ENCODE measurements at regions not wholly inside any gene's neighbourhood (a gene's known extent, or its start where the extent isn't known, plus 50 kb on each side); places are given as distances from the start of the nearest gene placed in this dataset.
A peak's percentile ranks its signal among the peaks of the same experiment; 100 is the strongest.

- DNase-seq (ENCODE audit: low read depth), result no peak
- no peak for TF ChIP-seq CTCF (conservative IDR thresholded peaks at IDR 0.05; ENCODE audit: low read depth, low read length)
- no peak overlapping the region for H3K4me3 ChIP-seq (ENCODE audit: low read depth, low read length)
Measured at GRCh38 chr18:77619525-77619924, 369.9 kb downstream of the GALR1 start.

- TF ChIP-seq CTCF (conservative IDR thresholded peaks at IDR 0.05; ENCODE audit: low read depth, low read length), result no peak
- H3K4me3 ChIP-seq (ENCODE audit: low read depth, low read length), result no peak overlapping the region
- DNase-seq (ENCODE audit: low read depth), result no peak
Measured at GRCh38 chr18:77622009-77622692, 372.5 kb downstream of the GALR1 start.

DNA sequence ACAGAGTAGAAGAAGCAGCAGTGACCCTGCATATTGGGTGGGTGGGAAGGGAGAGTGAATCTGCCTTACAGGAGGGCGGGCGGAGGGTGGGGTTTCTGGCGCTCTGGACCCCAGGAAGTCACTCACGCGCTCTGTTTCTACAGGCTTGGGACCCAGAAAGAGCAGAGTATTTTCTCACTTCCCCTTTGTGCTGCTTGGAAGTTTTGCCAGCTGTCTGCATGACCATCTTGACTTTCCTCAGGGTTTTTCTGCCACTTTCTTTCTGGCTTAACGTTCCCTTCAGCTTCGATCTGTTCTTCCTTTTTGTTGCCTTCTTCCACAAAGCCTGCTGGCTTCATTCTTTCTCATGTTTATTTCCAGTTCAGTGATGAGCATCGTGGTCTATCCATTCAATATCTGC is 383.1 kb downstream of the GALR1 start:
- no peak overlapping the region for H3K4me3 ChIP-seq (ENCODE audit: low read depth, low read length)
- DNase-seq (ENCODE audit: low read depth), result no peak
- no peak for TF ChIP-seq CTCF (conservative IDR thresholded peaks at IDR 0.05; ENCODE audit: low read depth, low read length)

DNA sequence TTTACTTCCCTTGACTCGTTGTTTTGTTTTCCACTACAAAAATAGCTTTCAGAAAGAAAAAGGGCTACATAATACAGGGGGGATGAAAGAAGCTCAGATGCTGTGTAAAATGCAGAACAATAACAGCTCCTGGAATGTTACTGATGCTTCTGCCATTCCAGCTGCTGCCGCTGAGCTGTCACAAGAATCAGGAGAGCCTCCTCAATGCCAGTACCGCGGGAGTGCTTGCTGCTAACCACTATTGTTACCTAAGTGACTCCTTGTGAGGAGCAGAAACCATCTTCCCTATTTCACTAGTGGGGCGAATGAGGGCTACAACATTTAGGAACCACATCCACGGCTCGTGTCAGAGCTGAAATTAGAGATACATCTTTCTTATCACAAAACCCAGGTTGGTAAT is 384.8 kb downstream of the GALR1 start:
- H3K4me3 ChIP-seq (ENCODE audit: low read depth, low read length), result no peak overlapping the region
- no peak for TF ChIP-seq CTCF (conservative IDR thresholded peaks at IDR 0.05; ENCODE audit: low read depth, low read length)
- DNase-seq (ENCODE audit: low read depth), result no peak

GRCh38 chr18:77635451-77635850 is 385.8 kb downstream of the GALR1 start:
- DNase-seq (ENCODE audit: low read depth), result peak; percentile 13
- TF ChIP-seq CTCF (conservative IDR thresholded peaks at IDR 0.05; ENCODE audit: low read depth, low read length), result no peak

DNA sequence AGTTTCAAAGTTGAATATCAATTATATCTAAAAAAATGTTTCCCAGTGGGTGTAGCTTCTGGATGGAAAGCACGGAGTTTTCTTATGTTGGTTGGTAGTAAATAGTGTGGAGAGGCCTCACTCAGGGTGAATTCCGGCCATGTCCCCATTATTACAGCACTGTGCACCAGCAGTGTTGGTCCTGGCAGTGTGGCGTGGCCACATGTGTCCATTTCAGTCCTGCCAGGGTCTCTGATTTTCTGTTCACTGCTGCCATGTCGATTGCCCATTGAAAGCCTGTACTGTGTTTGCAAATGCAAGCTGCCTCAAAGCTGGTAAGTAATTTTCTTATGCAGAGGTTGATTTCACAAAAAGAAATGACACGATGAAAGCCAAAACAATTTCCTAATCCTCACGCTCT is 386.2 kb downstream of the GALR1 start:
- TF ChIP-seq CTCF (conservative IDR thresholded peaks at IDR 0.05; ENCODE audit: low read depth, low read length), result no peak
- no peak for DNase-seq (ENCODE audit: low read depth)
- H3K4me3 ChIP-seq (ENCODE audit: low read depth, low read length), result no peak overlapping the region

More at GRCh38 chr18:77635451-77635850, 385.8 kb downstream of the GALR1 start:
- no peak overlapping the region for H3K4me3 ChIP-seq (ENCODE audit: low read depth, low read length)

- no peak for TF ChIP-seq CTCF (conservative IDR thresholded peaks at IDR 0.05; ENCODE audit: low read depth, low read length)
- H3K4me3 ChIP-seq (ENCODE audit: low read depth, low read length), result no peak overlapping the region
- DNase-seq (ENCODE audit: low read depth), result no peak
Measured at GRCh38 chr18:77645170-77645872, 395.7 kb downstream of the GALR1 start.
